KMS-11 (cell line): ENCODE measurements at regions not wholly inside any gene's neighbourhood (a gene's known extent, or its start where the extent isn't known, plus 50 kb on each side); places are given as distances from the start of the nearest gene placed in this dataset.

Source experiments
- H2AFZ ChIP-seq: fragments of 200-600 bp; sonication (generic); 2 replicates; pipeline ENCODE4 v1.6.1; 2016; ENCODE audit warnings: antibody characterized with exemption, mixed run types, low read depth
- H3K27ac ChIP-seq: fragments of 200-600 bp; sonication (generic); 2 replicates; pipeline ENCODE4 v1.6.1; 2016; ENCODE audit warnings: mild to moderate bottlenecking, mixed run types
- H3K27me3 ChIP-seq: fragments of 200-600 bp; sonication (generic); 2 replicates; pipeline ENCODE4 v1.6.1; 2017; ENCODE audit warnings: mild to moderate bottlenecking, low read depth, mixed run types, moderate library complexity; ENCODE audit not compliant: insufficient read depth
- H3K36me3 ChIP-seq: fragments of 200-600 bp; sonication (generic); 2 replicates; pipeline ENCODE4 v1.6.1; 2017; ENCODE audit warnings: mild to moderate bottlenecking, mixed run types; ENCODE audit not compliant: insufficient read depth
- H3K4me1 ChIP-seq: fragments of 200-600 bp; sonication (generic); 2 replicates; pipeline ENCODE4 v1.6.1; 2016; ENCODE audit warnings: mild to moderate bottlenecking, low read depth, mixed run types; ENCODE audit not compliant: poor library complexity, severe bottlenecking
- H3K4me2 ChIP-seq: fragments of 200-600 bp; sonication (generic); 2 replicates; pipeline ENCODE4 v1.7.0; 2016; ENCODE audit warnings: mild to moderate bottlenecking, mixed run types
- H3K4me3 ChIP-seq: fragments of 200-600 bp; sonication (generic); IDR thresholded peaks from 2 replicates; pipeline ENCODE4 v1.6.1; 2017; ENCODE audit warnings: low read depth, low read length, mixed read lengths; ENCODE audit not compliant: insufficient read depth
- H3K79me2 ChIP-seq: fragments of 200-600 bp; sonication (generic); 2 replicates; pipeline ENCODE4 v1.6.1; 2016; ENCODE audit warnings: low read depth, mixed run types; ENCODE audit not compliant: insufficient read depth
- H3K9ac ChIP-seq: fragments of 200-600 bp; sonication (generic); 2 replicates; pipeline ENCODE4 v1.6.1; 2016; ENCODE audit warnings: mild to moderate bottlenecking, mixed run types
- H4K20me1 ChIP-seq: fragments of 200-600 bp; sonication (generic); 2 replicates; pipeline ENCODE4 v1.6.1; 2016; ENCODE audit warnings: mild to moderate bottlenecking, mixed run types; ENCODE audit not compliant: insufficient read depth
- TF ChIP-seq, protein P1 (sequence below): fragments of 200-600 bp; sonication (generic); conservative IDR thresholded peaks from 2 replicates; pipeline ENCODE4 v1.6.1; 2017; ENCODE audit warnings: low read depth, mild to moderate bottlenecking, antibody characterized with exemption, low read length, moderate library complexity, mixed read lengths

DNA sequence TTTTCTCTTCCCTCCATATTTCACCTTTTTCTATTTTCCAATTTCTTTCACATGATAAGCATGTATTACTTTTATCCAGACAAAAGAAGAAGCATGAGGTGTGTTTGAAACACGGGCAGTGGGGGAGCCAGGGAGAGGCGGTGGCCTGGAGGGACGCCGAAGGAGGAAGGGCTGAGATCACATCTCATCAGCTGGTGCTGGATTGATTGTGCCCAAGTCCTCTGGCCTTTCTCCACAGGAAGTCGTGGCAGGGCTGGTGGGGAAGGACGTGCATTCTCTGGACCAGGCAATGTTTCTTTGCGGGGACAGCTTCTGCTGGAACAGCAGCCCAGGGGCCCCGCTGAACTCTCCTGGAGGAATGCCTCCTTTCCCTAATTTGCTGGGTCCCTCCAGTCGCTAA lies 82.9 kb downstream of the MIAT start:
- H4K20me1 ChIP-seq: no peaks in the 10 kb centered on the region
- H3K4me1 ChIP-seq: no peaks in the 10 kb centered on the region
- no peak overlapping the region for H2AFZ ChIP-seq
- H3K27ac ChIP-seq: no peak overlapping the region
- no peak overlapping the region for H3K4me3 ChIP-seq
- H3K27me3 ChIP-seq: no peaks in the 10 kb centered on the region
- TF ChIP-seq, protein P1, sequence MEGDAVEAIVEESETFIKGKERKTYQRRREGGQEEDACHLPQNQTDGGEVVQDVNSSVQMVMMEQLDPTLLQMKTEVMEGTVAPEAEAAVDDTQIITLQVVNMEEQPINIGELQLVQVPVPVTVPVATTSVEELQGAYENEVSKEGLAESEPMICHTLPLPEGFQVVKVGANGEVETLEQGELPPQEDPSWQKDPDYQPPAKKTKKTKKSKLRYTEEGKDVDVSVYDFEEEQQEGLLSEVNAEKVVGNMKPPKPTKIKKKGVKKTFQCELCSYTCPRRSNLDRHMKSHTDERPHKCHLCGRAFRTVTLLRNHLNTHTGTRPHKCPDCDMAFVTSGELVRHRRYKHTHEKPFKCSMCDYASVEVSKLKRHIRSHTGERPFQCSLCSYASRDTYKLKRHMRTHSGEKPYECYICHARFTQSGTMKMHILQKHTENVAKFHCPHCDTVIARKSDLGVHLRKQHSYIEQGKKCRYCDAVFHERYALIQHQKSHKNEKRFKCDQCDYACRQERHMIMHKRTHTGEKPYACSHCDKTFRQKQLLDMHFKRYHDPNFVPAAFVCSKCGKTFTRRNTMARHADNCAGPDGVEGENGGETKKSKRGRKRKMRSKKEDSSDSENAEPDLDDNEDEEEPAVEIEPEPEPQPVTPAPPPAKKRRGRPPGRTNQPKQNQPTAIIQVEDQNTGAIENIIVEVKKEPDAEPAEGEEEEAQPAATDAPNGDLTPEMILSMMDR: no peak
- H3K36me3 ChIP-seq: no peaks in the 10 kb centered on the region
- no peak overlapping the region for H3K4me2 ChIP-seq
- H3K9ac ChIP-seq: no peak overlapping the region
- no peaks in the 10 kb centered on the region for H3K79me2 ChIP-seq

DNA sequence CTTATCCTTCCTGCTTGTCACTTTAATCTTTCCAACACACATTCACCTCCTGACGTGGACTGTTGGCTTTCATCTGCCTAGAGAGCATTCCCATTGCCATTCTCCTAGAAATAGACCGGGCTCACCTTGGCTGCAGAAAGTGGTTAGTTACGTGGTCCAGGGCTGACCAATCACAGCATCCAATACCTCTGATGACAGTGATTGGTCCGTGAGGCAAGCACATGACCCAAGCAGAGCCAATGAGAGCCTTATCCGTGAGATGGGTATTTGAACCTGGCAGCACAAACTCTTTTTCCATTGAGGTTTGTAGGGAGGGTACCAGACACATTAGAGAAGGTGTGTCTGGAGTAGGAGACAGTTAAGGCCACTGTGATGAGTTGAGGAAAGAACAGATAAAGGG lies 85.8 kb downstream of the MIAT start:
- Histone ChIP-seq H3K27me3 (no peaks in the 10 kb centered on the region), H2AFZ (no peak overlapping the region), H4K20me1 (no peaks in the 10 kb centered on the region), H3K36me3 (no peaks in the 10 kb centered on the region), H3K4me3 (no peak overlapping the region), H3K4me1 (no peaks in the 10 kb centered on the region), H3K4me2 (no peak overlapping the region), H3K9ac (no peak overlapping the region), H3K27ac (no peak overlapping the region), H3K79me2 (no peaks in the 10 kb centered on the region)
- TF ChIP-seq, protein P1: no peak

DNA sequence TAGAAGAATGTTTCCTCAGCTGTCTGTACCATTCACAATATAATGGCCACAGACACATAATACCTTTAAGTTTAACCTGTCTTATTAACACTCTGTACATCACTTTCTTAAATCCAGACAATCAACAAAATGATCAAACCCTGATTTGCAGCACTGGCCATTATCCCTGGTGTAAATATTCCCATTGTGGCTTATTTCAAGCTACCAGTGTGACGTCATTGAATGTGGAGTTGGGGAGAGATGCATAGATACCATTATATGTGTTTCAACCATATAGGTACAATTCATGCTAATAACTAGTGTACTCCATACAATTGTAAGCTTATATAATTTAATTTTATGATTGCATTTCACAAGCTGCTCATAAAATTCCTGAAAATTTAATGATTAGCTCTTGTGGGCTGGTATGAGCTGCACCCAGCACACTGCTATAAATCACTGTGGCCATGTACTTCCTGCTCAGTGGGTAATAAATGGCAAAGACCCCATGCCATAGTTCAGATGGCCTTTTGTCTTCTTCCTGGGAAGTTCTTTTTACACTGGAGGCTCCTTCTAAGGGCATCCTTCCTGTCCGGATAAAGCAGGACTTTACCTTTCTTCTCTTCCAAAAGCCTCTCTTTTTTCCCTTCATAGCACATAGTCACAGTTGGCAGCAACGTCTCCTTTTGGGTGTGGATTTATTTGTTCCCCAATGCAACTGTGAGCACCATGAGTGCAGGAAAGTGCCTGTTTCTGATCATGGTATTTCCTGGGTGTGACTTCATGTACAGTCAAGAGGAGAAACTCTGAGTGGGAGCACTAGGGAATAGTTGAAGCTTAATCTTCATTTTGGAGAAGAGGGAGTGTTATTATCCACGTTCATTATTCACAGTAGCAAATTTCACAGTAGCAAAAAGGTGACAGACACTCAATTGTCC lies 87.8 kb downstream of the MIAT start:
- H3K79me2 ChIP-seq: no peaks in the 10 kb centered on the region
- H3K9ac ChIP-seq: no peak overlapping the region
- TF ChIP-seq, protein P1: no peak

DNA sequence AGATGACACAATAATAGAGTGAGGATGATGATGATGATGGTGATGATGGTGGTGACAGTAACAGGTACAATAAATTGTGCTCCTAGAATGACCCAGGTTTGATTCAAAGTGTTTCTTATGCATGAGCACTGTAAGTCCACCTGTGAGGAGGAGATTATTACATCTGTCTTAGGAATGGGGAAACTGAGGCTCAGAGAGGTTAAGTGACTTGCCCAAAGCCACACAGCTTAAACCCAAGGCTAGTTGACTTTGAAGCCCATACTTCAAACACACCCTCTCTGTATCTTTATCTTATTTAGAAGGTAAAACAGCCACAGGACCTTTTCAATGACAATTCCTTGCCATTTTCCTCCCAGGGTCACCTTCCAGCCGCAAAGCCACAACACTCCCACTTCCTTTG lies 88.9 kb downstream of the MIAT start:
- Histone ChIP-seq H3K4me1 (no peaks in the 10 kb centered on the region), H3K36me3 (no peaks in the 10 kb centered on the region), H3K27me3 (no peaks in the 10 kb centered on the region), H4K20me1 (no peaks in the 10 kb centered on the region), H3K4me2 (no peak overlapping the region), H3K4me3 (no peak overlapping the region), H3K9ac (no peak overlapping the region), H3K27ac (no peak overlapping the region), H3K79me2 (no peaks in the 10 kb centered on the region), H2AFZ (no peak overlapping the region)
- TF ChIP-seq, protein P1: no peak

More for the DNA sequence above, 87.8 kb downstream of the MIAT start:
- Histone ChIP-seq H2AFZ (no peak overlapping the region), H3K27me3 (no peaks in the 10 kb centered on the region), H3K36me3 (no peaks in the 10 kb centered on the region), H3K4me3 (no peak overlapping the region), H3K4me1 (no peaks in the 10 kb centered on the region), H3K4me2 (no peak overlapping the region), H3K27ac (no peak overlapping the region), H4K20me1 (no peaks in the 10 kb centered on the region)
